NCI-H1436 treated with DMSO at 0.1 percent for 48 hours (cell line): ENCODE measurements at regions not wholly inside any gene's neighbourhood (a gene's known extent, or its start where the extent isn't known, plus 50 kb on each side); places are given as distances from the start of the nearest gene placed in this dataset.
"Not testable (repeated sequence)": the region's sequence is repeated elsewhere in the genome, so short reads cannot be mapped to it uniquely, and the experiment has no call there.

ENCODE experiments used
- DNase-seq: peaks from one replicate; lab custom pipeline; 2025; lab: John Stamatoyannopoulos, UW

GRCh38 chr2:109719871-109720270 is 74.2 kb upstream of the RGPD5 start:
- no peak for DNase-seq

DNA sequence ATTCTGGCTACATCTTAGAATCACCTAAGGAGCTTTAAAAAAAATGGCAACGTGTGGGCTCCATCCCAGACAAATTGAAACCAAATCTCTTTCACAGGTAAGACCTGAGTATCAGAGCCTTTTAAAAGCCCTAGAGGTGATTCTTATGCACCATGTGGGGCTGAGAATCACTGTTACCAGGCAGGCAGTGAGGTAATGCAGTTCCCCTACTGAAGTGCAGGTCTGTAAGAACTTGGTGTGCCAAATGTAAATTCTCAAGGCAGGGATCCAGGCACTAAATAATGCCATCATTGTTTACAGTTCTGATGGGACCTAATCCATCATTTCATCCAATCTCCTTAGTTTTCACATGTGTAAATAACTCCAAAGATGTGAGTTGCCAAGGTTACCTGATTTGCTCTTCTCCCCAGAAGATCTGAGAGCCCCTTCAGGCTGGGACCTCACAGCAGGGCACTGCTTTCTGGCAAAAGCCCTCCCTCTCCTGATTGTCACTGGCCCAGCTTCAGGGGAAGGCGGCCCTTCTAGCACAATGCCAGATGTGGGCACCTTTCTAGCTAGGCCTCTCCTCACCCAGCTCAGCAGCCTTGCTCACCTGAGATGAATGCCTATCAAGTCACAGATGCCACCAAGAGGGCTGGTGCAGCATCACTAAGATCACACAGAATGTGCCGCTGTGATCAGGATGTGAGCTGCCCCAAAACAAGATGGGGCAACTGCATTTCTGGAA is 73.6 kb upstream of the RGPD5 start:
- no peak for DNase-seq

DNA sequence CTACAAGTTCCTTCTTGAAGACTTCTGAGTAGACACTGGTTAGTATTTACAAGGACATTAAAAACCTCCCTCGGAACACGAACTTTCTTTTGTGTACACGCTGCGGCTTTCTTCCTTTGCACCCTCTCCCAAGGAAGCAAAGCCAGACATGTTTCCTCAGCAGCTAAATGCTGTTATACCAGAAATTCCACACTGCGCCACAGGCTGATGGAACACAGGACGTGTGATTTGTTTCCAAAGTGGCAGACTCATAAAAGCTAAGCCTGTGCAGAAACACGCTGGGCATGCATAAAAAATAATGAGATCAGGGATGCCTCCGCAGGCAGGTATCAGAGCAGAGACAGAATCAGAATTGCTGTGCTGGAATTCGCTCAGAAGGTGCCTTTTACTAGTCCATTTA is 73.0 kb upstream of the RGPD5 start:
- DNase-seq = no peak

- no peak for DNase-seq
These were observed 72.5 kb upstream of the RGPD5 start for GRCh38 chr2:109721626-109722025.

- no peak for DNase-seq
These were observed 72.1 kb upstream of the RGPD5 start for GRCh38 chr2:109722026-109722425.

GRCh38 chr2:109722640-109723039 is 71.5 kb upstream of the RGPD5 start:
- not testable (repeated sequence) for DNase-seq

GRCh38 chr2:109723153-109723552 is 71.0 kb upstream of the RGPD5 start:
- DNase-seq = not testable (repeated sequence)

DNA sequence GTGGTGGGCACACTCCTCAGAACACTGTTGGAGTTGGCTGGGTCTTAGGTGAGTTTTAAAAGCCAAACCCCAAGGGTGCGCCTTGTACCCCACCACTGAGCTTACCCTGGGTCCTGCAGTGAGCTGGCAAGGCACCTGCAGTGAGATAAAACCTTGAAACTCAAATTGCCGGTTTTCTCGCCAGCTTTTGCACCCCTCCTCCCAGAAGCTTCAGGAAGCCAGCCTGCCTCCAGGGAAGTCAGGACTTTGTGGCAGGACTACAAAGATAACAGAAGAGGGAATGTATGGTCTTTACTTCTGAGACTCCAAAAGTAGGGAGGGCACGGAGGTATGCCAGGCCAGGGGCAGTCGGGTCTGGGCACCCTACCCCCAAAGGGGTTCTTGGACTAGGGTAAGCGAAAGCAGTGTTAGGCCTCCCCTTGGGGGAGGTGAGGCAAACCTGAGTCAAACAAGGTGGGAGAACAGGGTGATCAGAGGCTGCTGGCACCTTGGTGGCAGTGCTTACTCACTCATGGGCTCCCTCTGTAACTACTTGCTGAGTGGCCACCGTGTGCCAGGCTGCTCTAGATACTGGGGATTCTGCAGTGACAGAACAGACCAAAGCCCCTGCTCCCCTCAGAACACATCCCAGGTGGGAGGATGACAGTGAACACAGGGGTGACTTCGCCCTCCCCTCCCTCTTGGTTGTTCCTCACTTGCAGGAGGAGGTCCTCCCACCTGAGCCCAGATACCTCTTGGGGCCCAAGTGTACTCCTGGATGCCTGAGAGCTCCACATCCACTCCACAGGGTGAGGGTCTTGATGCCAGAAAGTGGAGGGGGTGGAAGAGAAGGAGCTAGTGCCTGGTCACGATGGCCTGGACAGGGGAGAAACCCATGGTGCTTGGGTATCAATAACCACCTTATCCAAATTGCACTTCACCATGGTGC is 69.3 kb upstream of the RGPD5 start:
- DNase-seq = no peak

DNA sequence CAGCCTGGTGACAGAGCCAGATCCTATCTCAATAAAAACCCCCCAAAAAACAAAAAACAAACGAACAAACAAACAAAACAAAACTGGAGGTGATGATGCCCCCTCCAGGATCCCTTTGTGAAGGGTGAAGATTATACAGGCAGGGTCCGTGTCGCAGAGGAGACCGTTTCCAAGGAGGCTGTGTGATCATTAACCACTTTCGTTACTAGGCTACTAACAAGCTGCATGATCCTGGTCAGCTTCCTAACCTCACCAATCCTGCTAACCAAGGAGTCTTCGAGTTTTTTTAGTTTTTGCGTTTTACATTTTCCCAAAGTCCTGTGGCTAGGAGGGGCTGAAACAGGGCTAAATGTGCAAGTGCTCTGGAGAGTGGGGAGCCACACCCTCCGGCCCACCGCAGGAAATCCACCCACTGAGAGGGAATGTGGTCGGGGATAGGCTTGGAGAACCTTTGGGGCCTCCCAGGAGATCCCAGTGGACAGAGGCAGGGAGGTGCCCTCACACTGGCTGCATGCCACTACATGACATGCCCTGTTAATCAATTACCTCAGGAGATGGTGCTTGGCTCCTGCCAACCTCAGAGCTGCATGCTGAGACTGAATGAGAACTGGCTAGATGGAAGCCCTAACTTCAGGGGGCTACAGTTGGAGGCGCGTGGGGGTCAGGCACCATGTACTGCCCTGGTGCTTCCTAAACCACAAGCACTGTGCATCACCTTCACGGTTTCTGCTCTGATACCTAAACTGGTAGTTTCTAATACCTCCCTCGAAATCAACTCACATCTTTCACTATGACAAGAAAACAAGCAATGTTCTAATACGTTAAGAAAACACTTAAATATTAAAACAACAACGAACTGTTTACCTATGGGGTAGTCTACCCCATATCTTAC is 67.5 kb upstream of the RGPD5 start:
- no peak for DNase-seq

DNA sequence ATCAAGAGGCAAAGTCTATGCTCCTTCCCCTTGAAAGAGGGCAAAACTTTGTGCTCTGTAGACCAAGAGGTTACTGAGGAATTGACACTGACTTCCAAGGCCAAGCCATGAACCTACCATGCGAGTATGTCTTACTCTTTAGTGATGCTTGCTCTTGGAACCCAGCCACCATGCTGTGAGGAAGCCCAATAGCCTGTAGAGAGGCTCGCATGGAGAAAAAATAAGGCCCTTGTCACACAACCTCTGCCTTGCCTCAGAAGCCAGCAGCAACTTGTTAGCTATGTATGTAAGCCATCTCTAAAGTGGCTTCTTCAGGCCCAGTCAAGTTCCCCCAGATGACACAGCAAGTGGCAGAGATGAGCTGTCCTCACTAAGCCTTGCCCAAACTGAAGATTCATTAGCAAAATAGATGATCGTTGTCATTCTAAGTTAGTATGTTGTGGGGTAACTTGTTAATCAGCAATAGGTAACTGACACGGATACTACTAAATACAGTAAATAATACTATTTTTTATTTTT is 66.1 kb upstream of the RGPD5 start:
- no peak for DNase-seq

- not testable (repeated sequence) for DNase-seq
These were observed 60.4 kb upstream of the RGPD5 start for GRCh38 chr2:109733746-109734145.

- DNase-seq = no peak
These were observed 57.8 kb upstream of the RGPD5 start for GRCh38 chr2:109736177-109736827.
